ENCODE measurements at regions not wholly inside any gene's neighbourhood (a gene's known extent, or its start where the extent isn't known, plus 50 kb on each side); places are given as distances from the start of the nearest gene placed in this dataset.

DNA sequence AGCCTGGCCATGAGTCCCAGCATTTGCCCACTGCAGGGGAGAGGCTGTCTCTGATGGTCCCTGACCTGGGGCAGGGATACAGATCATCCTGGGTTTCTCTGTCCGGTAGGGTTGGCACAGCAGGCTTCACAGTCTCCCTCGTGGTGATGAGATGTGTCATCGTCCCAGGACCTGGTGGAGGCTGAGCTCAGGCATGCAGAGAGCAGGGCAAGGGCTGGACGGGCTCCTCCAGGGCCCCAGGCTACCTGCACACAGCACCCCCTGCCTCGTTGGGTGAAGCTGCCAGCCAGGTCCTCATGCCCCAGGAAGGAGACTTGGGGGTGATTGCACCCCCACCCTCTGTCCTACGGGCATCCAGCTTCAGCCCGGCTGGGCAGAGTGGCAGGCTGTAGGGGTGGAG is 155.8 kb upstream of the GSE1 start:
- no peak for DNase-seq (ENCODE audit: low spot score)

DNA sequence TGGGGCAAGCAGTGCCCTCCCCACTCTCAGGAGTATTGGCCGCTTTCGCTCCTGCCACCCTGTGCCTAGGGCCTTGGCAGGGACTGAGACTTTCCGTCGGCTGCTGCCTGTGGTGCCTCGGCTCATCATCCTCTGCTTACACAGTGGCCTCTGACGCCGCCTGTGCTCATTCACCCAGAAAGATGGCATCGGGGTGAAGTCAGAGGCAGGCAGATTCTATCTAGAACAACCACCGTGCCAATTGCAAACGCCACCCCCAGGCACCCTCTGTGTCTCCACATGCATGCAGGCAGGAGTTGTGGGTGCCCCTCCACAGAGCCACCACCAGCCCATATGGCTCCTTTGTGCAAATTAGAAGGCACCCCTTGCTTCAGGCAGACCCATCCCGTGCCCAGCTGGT is 154.2 kb upstream of the GSE1 start:
- no peak for DNase-seq (ENCODE audit: low spot score)

DNA sequence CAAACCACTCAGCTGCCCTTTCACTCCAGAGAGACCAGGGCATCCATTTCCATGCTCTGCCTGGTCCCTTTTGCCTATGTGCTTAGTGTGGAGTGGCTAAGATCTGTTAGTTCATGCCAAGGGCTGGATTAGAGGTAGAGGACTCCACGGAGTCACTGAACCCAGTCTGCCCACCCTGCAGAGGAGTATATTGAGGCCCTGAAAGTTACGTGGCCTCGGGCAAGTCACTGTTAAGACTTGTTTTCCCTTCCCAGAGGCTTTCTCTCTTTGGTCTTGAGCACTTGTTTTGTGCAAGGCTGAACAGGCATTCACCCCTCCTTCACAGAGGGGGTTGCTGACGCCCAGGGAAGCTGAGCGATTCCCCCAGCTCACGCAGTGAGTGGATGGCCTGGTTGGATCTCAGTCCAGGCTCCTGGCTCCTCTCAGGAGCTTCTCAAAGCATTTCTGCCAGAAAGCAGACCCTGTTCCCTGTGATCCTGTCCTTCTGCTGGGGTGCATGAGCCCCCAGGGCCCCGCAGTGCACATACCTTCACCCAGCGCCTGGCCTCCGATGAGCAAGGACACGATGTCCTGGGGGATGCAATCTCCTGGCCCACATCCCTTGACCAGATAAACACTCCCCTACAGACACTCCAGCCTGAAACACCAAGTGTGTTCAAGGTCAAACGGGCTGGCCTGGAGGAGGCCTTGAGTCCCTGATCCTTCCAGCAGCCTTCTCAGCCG is 153.4 kb upstream of the GSE1 start:
- no peak for DNase-seq (ENCODE audit: low spot score)

DNA sequence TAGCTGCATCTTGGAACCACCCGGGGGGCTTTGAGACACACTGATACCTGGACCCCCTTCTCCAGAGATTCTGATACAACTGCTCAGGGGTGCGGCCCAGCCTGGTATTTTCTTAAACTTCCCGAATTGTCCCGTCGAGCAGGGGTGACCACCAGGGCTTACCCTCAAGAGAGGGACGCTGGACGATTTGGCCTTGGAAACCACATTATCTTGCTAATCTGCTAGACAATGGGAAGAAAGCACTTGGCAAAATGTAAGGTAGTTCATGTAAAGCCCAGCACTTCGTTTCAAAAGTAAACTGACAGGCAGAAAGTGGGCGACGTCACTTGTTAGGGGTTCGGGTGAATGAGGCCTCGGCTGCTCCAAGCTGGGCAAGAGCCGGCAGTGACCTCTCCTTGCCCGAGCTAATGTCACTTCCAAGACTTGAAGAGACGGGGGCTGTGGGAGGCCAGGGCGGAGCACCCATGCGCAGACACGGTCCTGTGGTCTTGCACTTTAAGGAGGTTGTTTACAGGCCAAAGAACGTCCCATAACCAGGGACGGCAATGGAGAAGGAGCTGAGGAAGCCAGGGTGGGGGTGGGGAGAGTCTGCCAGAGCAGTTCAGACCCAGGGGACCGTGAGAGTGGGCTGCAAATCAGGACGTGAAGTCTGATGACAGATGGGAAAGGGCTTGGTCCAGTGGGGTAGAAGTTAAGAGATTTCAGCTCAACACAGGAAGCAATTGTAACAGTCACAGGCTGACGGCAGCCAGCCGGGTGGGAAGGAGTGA is 152.7 kb upstream of the GSE1 start:
- no peak for DNase-seq (ENCODE audit: low spot score)

DNA sequence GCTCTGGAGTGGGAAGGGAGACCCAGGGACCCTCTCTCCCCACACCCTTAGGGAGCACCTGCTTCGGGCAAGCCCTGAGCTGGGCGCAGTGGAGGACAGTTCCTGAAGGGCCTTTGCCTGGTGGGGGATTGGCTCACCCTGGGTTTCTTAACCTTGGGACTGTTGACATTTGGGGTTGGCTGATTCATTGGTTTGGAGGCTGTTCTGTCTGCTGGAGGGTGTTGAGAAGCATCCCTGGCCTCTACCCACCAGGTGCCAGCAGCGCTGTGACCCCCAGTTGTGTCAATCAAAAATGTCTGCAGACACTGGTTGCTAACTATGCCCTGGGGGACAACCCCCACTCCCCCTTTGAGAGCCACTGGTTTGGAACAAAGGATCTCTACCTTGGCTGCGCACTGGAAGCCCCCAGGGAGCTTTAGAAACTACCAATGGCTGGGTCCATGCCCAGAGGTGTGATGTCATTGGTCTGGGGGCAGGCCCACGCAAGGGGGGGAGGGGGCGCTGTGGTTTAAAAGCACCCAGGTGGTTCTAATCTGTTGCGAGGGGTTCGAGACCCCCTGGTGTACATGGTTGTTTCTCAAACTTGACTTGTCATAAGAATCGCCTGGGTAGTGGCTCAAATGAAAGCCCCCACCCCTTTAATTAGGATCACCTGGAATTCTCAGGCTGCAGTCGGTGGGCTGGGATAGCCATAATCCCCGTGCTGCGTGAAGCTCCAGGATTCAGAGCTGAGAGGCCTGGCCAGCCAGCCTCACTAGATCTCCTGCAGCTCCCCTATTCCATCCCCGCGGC is 151.9 kb upstream of the GSE1 start:
- DNase-seq (ENCODE audit: low spot score), result no peak

DNA sequence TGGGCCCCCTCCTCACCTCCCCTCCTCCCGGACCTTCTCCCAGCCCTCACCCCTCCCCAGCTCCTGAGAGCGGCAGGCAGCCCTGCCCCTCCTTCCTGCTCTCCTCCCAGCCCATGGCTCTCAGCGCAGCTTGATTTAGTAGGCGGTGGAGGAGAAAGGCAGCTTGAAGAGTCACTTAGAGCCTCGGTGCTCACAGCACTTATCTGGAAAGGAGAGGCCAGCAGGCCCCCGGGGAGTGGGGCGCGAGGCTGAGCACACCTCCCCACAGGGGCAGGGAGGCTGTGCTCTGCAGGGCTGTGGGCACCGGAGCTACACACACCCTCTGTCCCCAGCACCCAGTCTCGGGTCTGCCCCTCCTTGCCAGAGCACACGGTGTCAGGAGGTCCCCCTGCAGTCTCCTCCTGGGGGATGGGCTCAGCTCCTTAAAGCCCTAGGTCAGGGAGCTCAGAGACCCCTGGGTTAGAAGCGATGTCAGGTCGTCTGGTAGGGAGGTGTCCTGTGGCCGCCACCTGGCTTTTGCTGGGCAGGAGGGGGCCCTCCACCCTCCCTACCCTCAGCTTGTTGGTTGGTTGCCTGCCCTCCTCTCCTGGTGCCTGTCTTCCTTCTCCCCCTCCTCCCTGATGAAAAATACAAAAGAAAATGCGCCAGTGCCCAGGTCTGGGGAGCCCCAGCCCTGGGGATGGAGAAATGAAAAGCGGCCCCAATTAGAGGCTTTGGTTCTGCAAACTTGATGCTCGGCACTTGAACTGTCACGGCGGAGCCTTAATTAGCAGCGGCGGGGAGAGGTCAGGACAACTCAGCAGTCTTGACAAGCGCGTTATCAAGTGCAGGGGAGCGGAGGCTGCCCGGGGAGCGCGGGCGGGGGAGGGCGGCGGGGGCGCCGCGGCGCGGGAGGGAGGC is 151.1 kb upstream of the GSE1 start:
- DNase-seq (ENCODE audit: low spot score), result no peak

DNA sequence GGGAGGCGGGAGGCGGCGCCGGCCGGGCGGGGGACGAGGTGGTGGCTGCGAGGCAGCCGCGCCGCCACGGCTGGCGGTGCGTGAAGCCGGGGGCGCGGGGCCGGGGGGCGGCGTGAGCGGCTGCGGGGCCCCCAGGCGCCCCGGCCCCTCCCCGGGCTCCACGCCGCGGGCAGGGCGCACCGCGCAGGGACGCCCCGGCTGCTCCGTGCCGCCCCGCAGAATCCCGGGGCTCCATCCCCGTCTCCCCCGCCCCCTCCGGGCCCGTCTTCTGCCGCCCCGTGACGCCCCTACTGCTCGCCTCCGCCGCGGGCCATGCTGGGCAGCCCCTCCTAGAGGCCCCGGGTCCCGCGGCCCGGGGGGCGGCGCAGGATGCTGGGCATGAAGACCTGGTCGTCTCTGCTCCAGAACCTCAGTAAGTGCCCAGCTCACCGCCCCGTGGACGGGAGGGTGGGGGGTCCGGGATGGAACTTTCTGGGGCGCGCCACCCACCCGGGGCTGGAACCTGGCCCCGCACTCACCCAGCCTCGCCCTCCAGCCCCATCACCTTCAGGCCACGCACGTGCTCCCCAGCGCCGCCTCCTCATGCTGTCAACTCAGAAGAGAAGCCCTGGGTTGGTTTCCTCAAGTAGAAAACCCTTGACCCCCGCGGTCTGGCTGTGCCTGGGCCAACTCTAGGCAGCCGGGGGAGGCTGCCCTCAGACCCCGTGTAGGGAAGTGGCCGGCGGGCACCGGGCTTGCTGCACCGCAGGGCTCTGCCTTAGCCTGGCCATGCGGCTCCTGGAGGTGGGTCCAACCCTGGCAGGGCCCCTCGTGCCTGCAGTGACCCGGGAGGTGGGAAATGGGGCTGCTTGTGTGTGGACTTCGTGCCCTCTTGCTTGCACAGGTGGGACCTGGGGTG is 150.2 kb upstream of the GSE1 start:
- DNase-seq (ENCODE audit: low spot score), result no peak

DNA sequence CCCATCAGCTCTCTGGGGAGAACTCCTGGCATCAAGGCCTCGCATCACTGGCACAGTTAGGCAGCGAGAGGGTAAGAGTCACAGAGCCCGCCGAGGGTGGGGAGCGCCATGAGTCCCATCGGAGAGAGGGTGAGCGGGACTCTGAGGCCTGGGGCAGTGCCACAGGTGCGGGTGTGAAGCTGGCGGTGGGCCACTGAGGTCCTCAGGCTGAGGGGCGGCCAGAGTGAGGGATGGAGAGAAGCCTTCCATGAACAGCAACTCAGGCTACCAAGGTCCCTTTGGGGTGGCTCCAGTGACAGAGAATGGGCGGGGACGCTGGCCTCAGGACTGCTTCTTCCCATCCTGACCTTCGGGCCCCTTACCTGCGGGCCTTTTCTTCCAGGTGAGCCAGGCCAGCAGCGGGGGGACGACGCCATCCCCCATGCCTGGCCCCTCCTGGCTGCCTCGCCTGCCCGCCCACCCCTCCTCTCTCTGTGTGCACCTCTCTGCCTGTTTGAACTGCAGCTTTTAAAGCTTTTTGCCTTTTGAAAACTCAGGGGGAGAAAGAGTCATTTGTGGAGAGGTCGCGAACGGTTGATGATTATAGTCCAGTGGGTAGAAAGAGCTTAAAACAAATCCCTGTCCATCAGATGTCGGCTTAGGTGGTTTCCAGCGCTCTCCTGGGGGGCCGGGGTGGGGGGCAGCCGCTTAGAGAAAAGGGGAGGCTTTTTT is 149.3 kb upstream of the GSE1 start:
- DNase-seq (ENCODE audit: low spot score), result no peak

DNA sequence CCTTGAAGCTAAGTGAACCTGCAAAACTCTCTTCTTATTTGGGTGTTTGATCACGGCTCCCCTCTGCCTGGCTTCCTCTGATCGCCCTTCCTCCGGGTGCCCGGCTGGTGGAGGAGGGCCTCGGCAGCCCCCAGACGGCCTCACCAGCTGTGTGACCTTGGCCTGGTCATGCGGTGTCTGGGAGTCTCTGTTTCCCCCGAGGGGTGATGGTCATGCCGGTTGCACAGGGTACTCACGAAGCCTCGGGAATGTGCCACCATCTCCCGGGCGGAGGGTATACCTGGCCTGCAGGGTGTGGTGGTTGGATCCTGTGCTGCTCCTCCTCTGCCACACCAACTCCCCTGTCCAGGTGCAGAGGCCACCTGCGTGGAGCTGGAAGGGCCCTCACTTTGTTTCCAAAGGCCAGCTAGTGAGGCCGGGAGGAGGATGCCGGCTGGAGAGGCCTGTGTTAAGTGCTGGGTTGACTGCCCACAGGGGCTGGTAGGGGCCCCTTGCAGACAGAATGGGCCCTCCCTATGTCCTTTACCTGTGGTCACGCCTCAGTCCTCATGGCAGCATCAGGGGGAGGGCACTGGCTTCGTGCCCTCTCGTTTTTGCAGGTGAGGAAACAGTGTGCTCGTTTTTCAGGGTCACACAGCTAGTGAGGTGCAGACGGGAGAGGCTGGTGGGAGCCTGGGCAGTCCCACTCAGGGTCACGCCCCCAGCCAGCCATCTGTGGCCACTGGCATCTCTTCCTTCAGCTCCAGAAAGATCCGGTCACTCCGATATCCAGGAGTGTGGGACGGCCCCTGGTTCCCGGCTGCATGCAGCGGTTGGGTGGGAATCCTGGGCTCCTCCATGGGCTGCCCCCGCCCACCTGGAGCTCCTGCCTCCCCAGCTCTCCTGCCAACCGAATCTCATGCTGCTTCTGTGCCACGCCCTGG is 148.5 kb upstream of the GSE1 start:
- no peak for DNase-seq (ENCODE audit: low spot score)

DNA sequence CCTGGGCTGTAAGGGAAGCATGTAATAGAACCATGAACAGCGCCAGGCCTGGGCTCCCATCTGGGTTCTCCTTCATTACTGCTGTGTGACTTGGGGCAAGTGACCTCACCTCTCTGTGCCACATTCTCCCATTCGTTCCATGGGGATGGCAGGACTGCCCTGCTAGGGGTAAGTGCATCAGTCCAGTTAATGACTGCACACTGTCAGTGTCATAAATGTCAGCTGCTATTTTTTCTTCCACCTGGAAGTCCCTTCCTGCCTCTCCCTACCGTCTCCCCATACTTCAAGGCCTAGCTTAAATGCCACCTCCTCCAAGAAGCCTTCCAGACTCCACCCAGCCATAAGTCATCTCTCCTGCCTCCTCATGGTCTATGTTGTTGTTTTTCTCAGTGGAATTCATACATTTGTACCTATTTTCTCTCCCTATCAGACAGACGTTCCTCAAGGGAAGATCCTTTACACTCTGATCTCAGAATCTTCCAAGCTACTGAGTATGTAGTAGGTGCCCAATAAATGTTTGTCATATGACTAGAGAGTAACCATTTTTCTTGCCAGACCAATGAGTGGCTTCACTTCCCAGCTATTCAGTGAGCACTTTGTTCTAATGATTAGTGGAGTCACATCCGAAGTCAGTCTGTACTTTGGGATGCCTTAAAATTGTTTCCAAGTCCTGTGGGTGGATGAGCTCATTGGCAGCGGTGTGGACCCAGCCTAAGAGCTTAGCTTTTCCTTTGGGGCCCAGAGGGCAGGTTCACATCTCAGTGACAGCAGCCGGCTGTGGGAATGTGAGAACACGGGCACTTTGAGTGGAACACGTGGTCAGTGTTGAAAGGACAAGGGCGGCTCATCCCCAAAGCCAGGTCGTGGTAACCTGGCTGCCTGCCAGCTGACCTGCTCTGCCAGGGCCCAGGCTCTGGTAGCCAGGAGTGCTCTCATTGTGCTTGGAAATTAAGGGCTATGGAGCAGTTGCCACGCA is 147.5 kb upstream of the GSE1 start:
- DNase-seq (ENCODE audit: low spot score), result no peak

DNA sequence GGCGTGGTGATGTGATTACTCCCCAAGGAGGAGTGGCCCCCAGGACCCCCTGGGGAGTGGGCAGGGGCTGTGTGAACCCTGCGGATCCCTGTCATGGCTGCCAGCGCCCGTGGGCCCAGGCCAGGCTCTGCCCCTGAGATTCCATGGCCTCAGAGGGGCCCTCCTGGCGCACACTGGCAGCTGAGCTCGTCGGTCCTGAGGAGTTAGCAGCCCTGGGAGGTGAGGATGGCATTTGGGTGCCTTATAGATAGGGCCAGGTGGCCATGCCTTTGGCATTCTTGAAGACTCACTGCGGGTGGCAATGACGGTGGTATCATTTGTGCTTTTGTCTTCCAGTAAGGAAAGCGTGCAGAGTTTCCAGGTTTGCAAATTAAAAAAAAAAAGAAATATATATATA is 146.8 kb upstream of the GSE1 start:
- no peak for DNase-seq (ENCODE audit: low spot score)

DNA sequence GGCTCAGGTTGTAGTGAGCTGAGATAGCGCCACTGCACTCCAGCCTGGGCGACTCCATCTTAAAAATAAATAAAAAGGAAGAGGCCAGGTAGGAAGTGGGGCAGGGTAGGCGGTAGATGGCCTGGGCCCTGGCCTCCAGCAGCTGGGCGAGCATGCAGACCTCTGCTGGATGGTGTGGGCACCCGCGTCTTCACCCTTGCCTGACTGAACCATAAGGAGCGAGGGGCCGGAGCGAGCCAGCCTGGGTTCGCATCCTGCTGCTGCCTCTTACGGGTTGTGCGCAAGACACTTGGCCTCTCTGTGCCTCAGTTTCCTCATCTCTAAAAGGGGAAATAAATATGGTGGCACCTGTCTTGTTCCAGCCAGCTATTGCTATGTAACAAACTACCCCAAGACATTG is 146.1 kb upstream of the GSE1 start:
- DNase-seq (ENCODE audit: low spot score), result no peak

DNA sequence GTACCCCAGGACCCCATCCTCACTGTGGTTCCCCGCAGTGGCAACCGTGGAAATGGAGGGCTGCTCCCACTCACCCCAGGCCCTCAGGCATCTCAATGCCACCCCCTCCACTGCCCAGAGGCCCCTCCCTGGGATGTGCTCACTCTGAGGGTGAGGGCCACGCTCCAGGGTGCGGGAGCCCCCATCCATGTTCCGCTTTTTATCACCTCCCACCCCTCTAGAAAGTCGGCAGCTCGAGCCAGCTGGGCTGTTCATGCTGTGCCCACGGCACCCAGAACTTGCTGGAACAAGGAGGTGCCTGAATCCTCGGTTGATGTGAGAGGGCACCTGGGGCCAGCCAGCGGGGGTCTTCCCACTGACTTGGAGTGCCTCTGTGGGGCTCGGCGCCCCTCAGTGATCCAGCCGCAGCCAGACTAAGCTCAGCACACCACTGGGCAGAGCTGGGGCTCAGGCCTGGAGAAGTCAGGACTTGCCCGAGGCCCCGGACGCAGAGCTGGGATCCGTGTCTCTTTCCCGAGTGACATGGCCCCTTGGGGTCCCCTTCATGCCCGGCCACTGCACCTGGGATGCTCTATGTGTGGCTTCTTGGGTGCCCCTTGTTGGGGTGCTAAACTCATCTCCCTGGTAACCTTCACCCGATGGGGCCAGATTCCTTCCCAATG is 143.1 kb upstream of the GSE1 start:
- DNase-seq (ENCODE audit: low spot score), result no peak

DNA sequence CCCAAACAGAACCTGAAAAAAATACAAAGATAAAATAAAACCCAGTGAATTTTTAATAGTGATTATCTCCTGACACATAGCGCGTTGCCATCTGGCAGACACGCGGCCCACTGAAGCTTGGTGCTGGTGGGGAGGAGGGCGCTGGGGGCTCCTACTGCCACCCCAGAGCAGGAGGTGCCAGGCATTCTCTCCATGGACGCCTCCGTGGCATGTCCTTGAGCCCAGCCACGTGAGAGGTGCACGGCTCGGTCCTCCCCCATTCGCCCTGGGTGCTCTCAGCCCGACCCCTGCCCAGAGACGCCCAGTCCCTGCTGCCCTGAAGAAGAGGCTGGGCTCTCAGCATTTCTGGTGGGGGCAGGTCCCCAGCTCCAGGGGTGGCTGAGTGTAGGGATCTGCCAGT is 142.2 kb upstream of the GSE1 start:
- no peak for DNase-seq (ENCODE audit: low spot score)

DNA sequence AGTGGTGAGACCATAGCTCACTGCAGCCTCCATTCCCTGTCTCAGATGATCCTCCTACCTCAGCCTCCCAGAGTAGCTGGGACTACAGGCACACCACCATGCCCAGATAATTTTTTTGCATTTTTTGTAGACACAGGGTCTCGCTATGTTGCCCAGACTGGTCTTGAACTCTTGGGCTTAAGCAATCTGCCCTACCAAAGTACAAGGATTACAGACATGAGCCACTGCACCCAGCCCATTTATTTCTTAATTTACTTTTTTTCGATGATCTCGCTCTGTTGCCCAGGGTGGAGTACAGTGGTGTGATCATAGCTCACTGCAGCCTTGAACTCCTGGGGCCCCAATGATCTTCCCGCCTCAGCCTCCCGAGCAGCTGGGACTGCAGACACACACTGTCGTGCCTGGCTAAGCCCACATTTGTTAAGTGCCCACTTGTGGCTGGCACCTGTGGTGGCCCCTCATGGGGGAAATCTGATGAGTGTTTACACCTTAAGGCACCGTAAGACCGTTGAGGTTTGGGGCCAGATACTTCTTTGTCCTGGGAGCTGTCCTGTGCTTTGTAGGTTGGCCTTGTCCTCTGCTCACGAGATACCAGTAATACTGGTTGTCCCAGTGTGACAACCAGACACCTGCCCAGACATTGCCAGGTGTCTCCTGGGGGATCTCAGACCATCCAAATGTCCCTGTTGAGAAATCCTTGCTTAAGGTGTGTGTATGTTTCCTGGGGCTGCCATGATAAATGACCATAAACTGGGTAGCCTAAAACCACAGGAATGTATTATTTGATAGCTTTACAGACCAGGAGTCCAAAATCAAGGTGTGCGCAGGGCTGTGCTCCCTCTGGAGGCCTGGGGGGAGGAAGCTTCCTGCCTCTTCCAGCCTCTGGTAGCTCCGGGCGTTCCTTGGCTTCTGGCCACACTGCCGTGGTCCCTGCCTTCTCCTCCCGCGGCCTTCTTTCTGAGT is 141.4 kb upstream of the GSE1 start:
- DNase-seq (ENCODE audit: low spot score), result no peak

DNA sequence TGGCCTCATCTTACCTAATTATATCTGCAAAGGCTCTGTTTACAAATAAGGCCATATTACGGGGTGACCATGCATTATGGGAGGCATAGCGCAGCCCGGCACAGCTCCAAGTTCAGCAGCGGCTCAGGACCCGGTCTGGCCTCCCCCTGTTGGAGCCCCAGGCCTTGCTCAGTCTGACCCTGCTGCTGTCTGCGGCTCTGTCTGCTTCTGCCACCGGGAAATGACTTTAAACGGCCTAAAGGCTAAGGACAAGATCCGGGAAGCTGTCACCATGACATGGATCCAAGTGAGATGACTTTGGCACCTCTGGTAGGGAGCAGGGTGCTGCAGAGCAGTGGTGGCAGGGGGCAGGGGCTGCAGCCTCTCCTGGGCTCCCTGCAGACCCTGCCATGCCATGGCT is 140.6 kb upstream of the GSE1 start:
- no peak for DNase-seq (ENCODE audit: low spot score)
